DOHH2 (cell line): ENCODE measurements at regions not wholly inside any gene's neighbourhood (a gene's known extent, or its start where the extent isn't known, plus 50 kb on each side); places are given as distances from the start of the nearest gene placed in this dataset.

ENCODE experiments used
- H3F3A ChIP-seq: fragments of 200-600 bp; sonication (generic), shearing (Covaris generic); 2 replicates; pipeline ENCODE4 v1.6.0; 2016; ENCODE audit warnings: antibody characterized with exemption, mild to moderate bottlenecking; ENCODE audit not compliant: control insufficient read depth, insufficient read depth
- H3K27ac ChIP-seq: fragments of 200-600 bp; sonication (generic); 2 replicates; pipeline ENCODE4 v1.5.1; 2014; ENCODE audit warnings: low read depth, mild to moderate bottlenecking, low read length, moderate library complexity
- H3K27me3 ChIP-seq: fragments of 200-600 bp; sonication (generic); 2 replicates; pipeline ENCODE4 v1.6.1; 2014; ENCODE audit warnings: mild to moderate bottlenecking, low read length, mixed read lengths; ENCODE audit not compliant: control insufficient read depth
- H3K36me3 ChIP-seq: fragments of 200-600 bp; sonication (generic); 2 replicates; pipeline ENCODE4 v1.6.1; 2014; ENCODE audit warnings: mild to moderate bottlenecking, low read length, moderate library complexity, mixed read lengths; ENCODE audit not compliant: control insufficient read depth
- H3K4me1 ChIP-seq: fragments of 200-600 bp; sonication (generic); 2 replicates; pipeline ENCODE4 v1.6.1; 2014; ENCODE audit warnings: mild to moderate bottlenecking, low read length, mixed read lengths; ENCODE audit not compliant: control insufficient read depth
- H3K4me2 ChIP-seq: fragments of 200-600 bp; sonication (generic); 2 replicates; pipeline ENCODE4 v1.6.0; 2014; ENCODE audit warnings: mild to moderate bottlenecking, low read length, moderate library complexity
- H3K4me3 ChIP-seq: fragments of 200-600 bp; sonication (generic); 2 replicates; pipeline ENCODE4 v1.5.1; 2014; ENCODE audit warnings: mild to moderate bottlenecking, low read length, mixed read lengths
- H3K79me2 ChIP-seq: fragments of 200-600 bp; sonication (generic); 2 replicates; pipeline ENCODE4 v1.6.1; 2014; ENCODE audit warnings: mild to moderate bottlenecking, low read length, mixed read lengths; ENCODE audit not compliant: control insufficient read depth
- H3K9me2 ChIP-seq: fragments of 200-600 bp; sonication (generic); replicated peaks from 2 replicates; pipeline ENCODE4 v1.6.1; 2014; ENCODE audit warnings: mild to moderate bottlenecking, low read length, mixed read lengths; ENCODE audit not compliant: control insufficient read depth
- H3K9me3 ChIP-seq: fragments of 200-600 bp; sonication (generic); 2 replicates; pipeline ENCODE4 v1.6.1; 2014; ENCODE audit warnings: antibody characterized with exemption, low read length, mixed read lengths; ENCODE audit not compliant: control insufficient read depth, insufficient read depth
- H4K20me1 ChIP-seq: fragments of 200-600 bp; sonication (generic); 2 replicates; pipeline ENCODE4 v1.6.0; 2014; ENCODE audit warnings: low read depth, mild to moderate bottlenecking, antibody characterized with exemption, low read length, moderate library complexity; ENCODE audit not compliant: control insufficient read depth, insufficient read depth
- CTCF ChIP-seq: fragments of 200-600 bp; sonication (generic); IDR thresholded peaks from one replicate; pipeline ENCODE4 v1.5.1; 2014; ENCODE audit warnings: antibody characterized with exemption, mild to moderate bottlenecking, low read depth, low read length; ENCODE audit not compliant: poor library complexity, severe bottlenecking
- EZH2phosphoT487 ChIP-seq: fragments of 200-600 bp; sonication (generic); IDR thresholded peaks from 2 replicates; pipeline ENCODE4 v1.6.1; 2017; ENCODE audit warnings: borderline replicate concordance, mild to moderate bottlenecking, antibody characterized with exemption, low read length, moderate library complexity, mixed read lengths

GRCh38 chr2:239654266-239654665 is 253.4 kb upstream of the HDAC4 start:
- Histone ChIP-seq H3K4me2 (no peak overlapping the region), H3K27me3 (no peaks in the 10 kb centered on the region), H4K20me1 (no peaks in the 10 kb centered on the region), H3F3A (no peaks in the 10 kb centered on the region), H3K36me3 (no peaks in the 10 kb centered on the region), H3K4me3 (no peak overlapping the region), H3K27ac (no peak overlapping the region), H3K79me2 (no peaks in the 10 kb centered on the region), H3K9me3 (no peaks in the 10 kb centered on the region), H3K4me1 (no peaks in the 10 kb centered on the region), H3K9me2 (no peaks in the 10 kb centered on the region)
- no peak for TF ChIP-seq CTCF

GRCh38 chr2:239651859-239652258 is 251.0 kb upstream of the HDAC4 start:
- TF ChIP-seq EZH2phosphoT487: no peak
- TF ChIP-seq CTCF: no peak
- H3K27me3 ChIP-seq: no peaks in the 10 kb centered on the region

GRCh38 chr2:239650674-239651073 is 249.9 kb upstream of the HDAC4 start:
- Histone ChIP-seq H3K4me2 (no peak overlapping the region), H4K20me1 (no peaks in the 10 kb centered on the region), H3F3A (no peaks in the 10 kb centered on the region), H3K27me3 (no peaks in the 10 kb centered on the region), H3K27ac (no peak overlapping the region), H3K4me3 (no peak overlapping the region), H3K4me1 (no peaks in the 10 kb centered on the region), H3K36me3 (no peaks in the 10 kb centered on the region), H3K79me2 (no peaks in the 10 kb centered on the region), H3K9me3 (no peaks in the 10 kb centered on the region), H3K9me2 (no peaks in the 10 kb centered on the region)
- no peak for TF ChIP-seq CTCF
- TF ChIP-seq EZH2phosphoT487: no peak

More at GRCh38 chr2:239651859-239652258, 251.0 kb upstream of the HDAC4 start:
- H3K9me3 ChIP-seq: no peaks in the 10 kb centered on the region
- H3K4me2 ChIP-seq: no peak overlapping the region
- no peaks in the 10 kb centered on the region for H4K20me1 ChIP-seq
- H3K27ac ChIP-seq: no peak overlapping the region
- H3F3A ChIP-seq: no peaks in the 10 kb centered on the region
- no peaks in the 10 kb centered on the region for H3K9me2 ChIP-seq
- H3K36me3 ChIP-seq: no peaks in the 10 kb centered on the region
- no peaks in the 10 kb centered on the region for H3K79me2 ChIP-seq
- no peaks in the 10 kb centered on the region for H3K4me1 ChIP-seq
- no peak overlapping the region for H3K4me3 ChIP-seq

- Histone ChIP-seq H3K9me2 (no peaks in the 10 kb centered on the region), H3K27me3 (no peaks in the 10 kb centered on the region), H3K36me3 (no peaks in the 10 kb centered on the region), H4K20me1 (no peaks in the 10 kb centered on the region), H3K27ac (no peak overlapping the region), H3K4me3 (no peak overlapping the region), H3K4me2 (no peak overlapping the region), H3K79me2 (no peaks in the 10 kb centered on the region), H3K9me3 (no peaks in the 10 kb centered on the region), H3F3A (no peaks in the 10 kb centered on the region), H3K4me1 (no peaks in the 10 kb centered on the region)
- TF ChIP-seq EZH2phosphoT487 (no peak), CTCF (no peak)
Measured at GRCh38 chr2:239649309-239649708, 248.5 kb upstream of the HDAC4 start.
